GM21381 (cell line): ENCODE measurements at regions not wholly inside any gene's neighbourhood (a gene's known extent, or its start where the extent isn't known, plus 50 kb on each side); places are given as distances from the start of the nearest gene placed in this dataset.

Source experiments
- ATAC-seq: cut with Tn5 transposase; IDR thresholded peaks from one replicate; pipeline ENCODE4 v1.9.1; 2021; ENCODE audit warnings: mild to moderate bottlenecking, moderate library complexity; ENCODE audit not compliant: unreplicated experiment

GRCh38 chr7:34453150-34453549 is 204.9 kb upstream of the NPSR1 start:
- ATAC-seq, result no peak

GRCh38 chr7:34454381-34454780 is 203.6 kb upstream of the NPSR1 start:
- ATAC-seq, result no peak

GRCh38 chr7:34457329-34457728 is 200.7 kb upstream of the NPSR1 start:
- no peak for ATAC-seq

- ATAC-seq, result no peak
Observed at GRCh38 chr7:34463830-34464229, 194.2 kb upstream of the NPSR1 start.

GRCh38 chr7:34471844-34472243 is 186.2 kb upstream of the NPSR1 start:
- no peak for ATAC-seq

- no peak for ATAC-seq
Observed at GRCh38 chr7:34486371-34486770, 171.6 kb upstream of the NPSR1 start.

GRCh38 chr7:34487391-34488115 is 170.5 kb upstream of the NPSR1 start:
- ATAC-seq, result no peak

GRCh38 chr7:34488766-34489165 is 169.3 kb upstream of the NPSR1 start:
- ATAC-seq, result no peak

GRCh38 chr7:34491899-34492298 is 166.1 kb upstream of the NPSR1 start:
- ATAC-seq, result no peak

GRCh38 chr7:34493752-34494151 is 164.3 kb upstream of the NPSR1 start:
- ATAC-seq, result no peak

- ATAC-seq, result no peak
Observed at GRCh38 chr7:34497153-34497777, 160.8 kb upstream of the NPSR1 start.

- ATAC-seq, result no peak
Observed at GRCh38 chr7:34501156-34501555, 156.9 kb upstream of the NPSR1 start.

GRCh38 chr7:34507191-34507590 is 150.8 kb upstream of the NPSR1 start:
- ATAC-seq, result no peak

- ATAC-seq, result no peak
Observed at GRCh38 chr7:34523226-34523918, 134.6 kb upstream of the NPSR1 start.

GRCh38 chr7:34530259-34530658 is 127.8 kb upstream of the NPSR1 start:
- ATAC-seq, result no peak

GRCh38 chr7:34539003-34539402 is 119.0 kb upstream of the NPSR1 start:
- no peak for ATAC-seq

- ATAC-seq, result no peak
Observed at GRCh38 chr7:34544621-34545020, 113.4 kb upstream of the NPSR1 start.

- ATAC-seq, result no peak
Observed at GRCh38 chr7:34550996-34551395, 107.0 kb upstream of the NPSR1 start.

- no peak for ATAC-seq
Observed at GRCh38 chr7:34552502-34552901, 105.5 kb upstream of the NPSR1 start.

- ATAC-seq, result no peak
Observed at GRCh38 chr7:34558022-34558421, 100.0 kb upstream of the NPSR1 start.

- ATAC-seq, result no peak
Observed at GRCh38 chr7:34564091-34564490, 93.9 kb upstream of the NPSR1 start.

- ATAC-seq, result no peak
Observed at GRCh38 chr7:34567906-34568305, 90.1 kb upstream of the NPSR1 start.
